GM18907 (cell line): ENCODE measurements at regions not wholly inside any gene's neighbourhood (a gene's known extent, or its start where the extent isn't known, plus 50 kb on each side); places are given as distances from the start of the nearest gene placed in this dataset.

Source experiments
- ATAC-seq: cut with Tn5 transposase; IDR thresholded peaks from one replicate; pipeline ENCODE4 v1.9.1; 2021; ENCODE audit warnings: mild to moderate bottlenecking, moderate library complexity; ENCODE audit not compliant: unreplicated experiment

GRCh38 chr10:43885842-43886241, 237.2 kb upstream of the ZNF32 start:
- no peak for ATAC-seq

GRCh38 chr10:43885252-43885651, 236.6 kb upstream of the ZNF32 start:
- no peak for ATAC-seq

- ATAC-seq: no peak
These were observed 235.9 kb upstream of the ZNF32 start for GRCh38 chr10:43884501-43885105.

GRCh38 chr10:43882711-43883110, 234.0 kb upstream of the ZNF32 start:
- no peak for ATAC-seq

GRCh38 chr10:43881657-43882056, 233.0 kb upstream of the ZNF32 start:
- no peak for ATAC-seq

- no peak for ATAC-seq
These were observed 231.5 kb upstream of the ZNF32 start for GRCh38 chr10:43880160-43880559.

GRCh38 chr10:43879742-43880141, 231.1 kb upstream of the ZNF32 start:
- ATAC-seq: no peak

- no peak for ATAC-seq
These were observed 230.5 kb upstream of the ZNF32 start for GRCh38 chr10:43879162-43879561.

- no peak for ATAC-seq
These were observed 229.7 kb upstream of the ZNF32 start for GRCh38 chr10:43878386-43878785.

- no peak for ATAC-seq
These were observed 228.3 kb upstream of the ZNF32 start for GRCh38 chr10:43876976-43877375.

- no peak for ATAC-seq
These were observed 226.3 kb upstream of the ZNF32 start for GRCh38 chr10:43874984-43875383.

GRCh38 chr10:43873717-43874116, 225.0 kb upstream of the ZNF32 start:
- no peak for ATAC-seq

- no peak for ATAC-seq
These were observed 224.0 kb upstream of the ZNF32 start for GRCh38 chr10:43872644-43873043.

GRCh38 chr10:43871545-43871944, 222.9 kb upstream of the ZNF32 start:
- no peak for ATAC-seq

GRCh38 chr10:43870968-43871439, 222.3 kb upstream of the ZNF32 start:
- no peak for ATAC-seq

- no peak for ATAC-seq
These were observed 221.1 kb upstream of the ZNF32 start for GRCh38 chr10:43869669-43870322.

GRCh38 chr10:43868952-43869351, 220.3 kb upstream of the ZNF32 start:
- no peak for ATAC-seq

GRCh38 chr10:43867667-43868565, 219.2 kb upstream of the ZNF32 start:
- ATAC-seq: no peak

- no peak for ATAC-seq
These were observed 218.4 kb upstream of the ZNF32 start for GRCh38 chr10:43867113-43867512.

GRCh38 chr10:43866712-43867111, 218.0 kb upstream of the ZNF32 start:
- no peak for ATAC-seq

- no peak for ATAC-seq
These were observed 216.8 kb upstream of the ZNF32 start for GRCh38 chr10:43865265-43866135.
